A549 (cell line): ENCODE measurements at regions not wholly inside any gene's neighbourhood (a gene's known extent, or its start where the extent isn't known, plus 50 kb on each side); places are given as distances from the start of the nearest gene placed in this dataset.

Source experiments
- ATAC-seq, 2 experiments: fragments of 200-7000 bp in 1 of 2; fragments of >200 bp in 1 of 2; cut with Nextera tagmentation in 1 of 2; cut with Tn5 transposase in 1 of 2; 3 replicates each; pipeline versions ENCODE4 v1.8.0 to v1.9.1; 2018 to 2020; ENCODE audit warnings: mild to moderate bottlenecking in 1 of 2, moderate library complexity in 1 of 2
- CTCF ChIA-PET: fragments of 300-600 bp; sonication (Branson Sonifier 250); formaldehyde crosslinking; extraction: SDS; loops from one replicate; lab custom pipeline; 2021; ENCODE audit warnings: antibody characterized with exemption, inconsistent platforms; lab: Yijun Ruan, JAX
- POLR2A ChIA-PET: fragments of 350-600 bp; formaldehyde crosslinking; extraction: SDS; loops from one replicate; lab custom pipeline; 2021; ENCODE audit warnings: antibody characterized with exemption, inconsistent platforms; lab: Yijun Ruan, JAX
- DNase-seq, 2 experiments: peaks; one replicate each; pipeline versions ENCODE4 v3.0.0 to v3.0.0-alpha.2; 2011 to 2016; ENCODE audit warnings: low read depth in 1 of 2, low spot score in 1 of 2
- FAIRE-seq: peaks from 2 replicates; lab custom pipeline; 2011; peaks lifted over from hg19 to GRCh38; lab: Jason Lieb, UNC
- H3K27ac ChIP-seq, 2 experiments: fragments of >200 bp; sonication (Bioruptor Twin); formaldehyde crosslinking; 3 replicates each; pipeline ENCODE4 v1.5.1; 2016 to 2017
- H3K4me1 ChIP-seq: fragments of >200 bp; sonication (Bioruptor Twin); formaldehyde crosslinking; 3 replicates; pipeline ENCODE4 v1.6.1; 2016
- H3K4me2 ChIP-seq: fragments of >200 bp; sonication (Bioruptor Twin); formaldehyde crosslinking; 3 replicates; pipeline ENCODE4 v1.6.1; 2016
- H3K4me3 ChIP-seq: fragments of >200 bp; sonication (Bioruptor Twin); formaldehyde crosslinking; 3 replicates; pipeline ENCODE4 v1.5.1; 2016
- H3K9me3 ChIP-seq: fragments of >200 bp; sonication (Bioruptor Twin); formaldehyde crosslinking; 3 replicates; pipeline ENCODE4 v1.6.1; 2016
- BCL3 ChIP-seq: fragments of >200 bp; sonication (Bioruptor Twin); formaldehyde crosslinking; IDR thresholded peaks from 3 replicates; pipeline ENCODE4 v1.6.1; 2016
- CHD2 ChIP-seq: fragments of 150-350 bp; IDR thresholded peaks from 2 replicates; pipeline ENCODE4 v1.6.1; 2014; ENCODE audit warnings: low read length; ENCODE audit not compliant: partially characterized antibody
- CTCF ChIP-seq: fragments of >200 bp; sonication (Bioruptor Twin); formaldehyde crosslinking; IDR thresholded peaks from 3 replicates; pipeline ENCODE4 v1.5.1; 2016
- E2F6 ChIP-seq: IDR thresholded peaks from 2 replicates; pipeline ENCODE4 v1.6.1; 2012; ENCODE audit warnings: low read depth, borderline replicate concordance
- EHF ChIP-seq: fragments of 250-450 bp; sonication (Bioruptor Pico); IDR thresholded peaks from 2 replicates; pipeline ENCODE4 v1.5.0; 2020; ENCODE audit warnings: mild to moderate bottlenecking
- EHMT2 ChIP-seq: fragments of 200-600 bp; sonication (generic); IDR thresholded peaks from 2 replicates; pipeline ENCODE4 v1.6.1; 2016; ENCODE audit warnings: antibody characterized with exemption, low read depth, mild to moderate bottlenecking, moderate library complexity
- HES2 ChIP-seq: fragments of >200 bp; sonication (Bioruptor Twin); formaldehyde crosslinking; IDR thresholded peaks from 2 replicates; pipeline ENCODE4 v1.6.1; 2016
- HEYL ChIP-seq: fragments of 250-450 bp; sonication (Bioruptor Pico); IDR thresholded peaks from 2 replicates; pipeline ENCODE4 v1.8.0; 2021; ENCODE audit warnings: mild to moderate bottlenecking, moderate library complexity
- HMGXB4 ChIP-seq: fragments of 250-450 bp; sonication (Bioruptor Pico); IDR thresholded peaks from 2 replicates; pipeline ENCODE4 v1.5.0; 2021; ENCODE audit warnings: mild to moderate bottlenecking, moderate library complexity, borderline replicate concordance
- HOXA7 ChIP-seq: fragments of 250-450 bp; sonication (Bioruptor Pico); IDR thresholded peaks from 2 replicates; pipeline ENCODE4 v1.5.0; 2020; ENCODE audit warnings: mild to moderate bottlenecking, moderate library complexity
- HOXB13 ChIP-seq: fragments of 250-450 bp; sonication (Bioruptor Pico); IDR thresholded peaks from 2 replicates; pipeline ENCODE4 v1.5.0; 2020; ENCODE audit warnings: low read depth, mild to moderate bottlenecking, moderate library complexity
- HOXB5 ChIP-seq: fragments of 250-450 bp; sonication (Bioruptor Pico); IDR thresholded peaks from 2 replicates; pipeline ENCODE4 v1.5.0; 2020; ENCODE audit warnings: mild to moderate bottlenecking, moderate library complexity
- KDM5A ChIP-seq: fragments of 200-600 bp; sonication (generic); IDR thresholded peaks from 2 replicates; pipeline ENCODE4 v1.6.1; 2016; ENCODE audit warnings: antibody characterized with exemption, mild to moderate bottlenecking
- MAFK ChIP-seq: fragments of 450-650 bp; IDR thresholded peaks from 2 replicates; pipeline ENCODE4 v1.6.1; 2014; ENCODE audit not compliant: partially characterized antibody
- MAZ ChIP-seq: fragments of 150-350 bp; IDR thresholded peaks from 2 replicates; pipeline ENCODE4 v1.6.1; 2014; ENCODE audit warnings: antibody characterized with exemption, low read depth, low read length, borderline replicate concordance
- POLR2A ChIP-seq: IDR thresholded peaks from 2 replicates; pipeline ENCODE4 v1.6.1; 2012; ENCODE audit warnings: mild to moderate bottlenecking, low read length
- POLR2AphosphoS2 ChIP-seq: conservative IDR thresholded peaks from 2 replicates; pipeline ENCODE4 v1.6.1; 2012; ENCODE audit warnings: low read length, improper control_type of control experiment, inconsistent platforms
- REST ChIP-seq: fragments of 200-600 bp; sonication (generic); IDR thresholded peaks from 2 replicates; pipeline ENCODE4 v1.6.1; 2016; ENCODE audit warnings: antibody characterized with exemption, mild to moderate bottlenecking, moderate library complexity
- ZC3H11A ChIP-seq: fragments of 450-650 bp; IDR thresholded peaks from 2 replicates; pipeline ENCODE4 v1.6.1; 2014; ENCODE audit warnings: antibody characterized with exemption, mild to moderate bottlenecking

- TF ChIP-seq EHMT2, result no peak
Observed at GRCh38 chr6:141439513-141439912, 693.2 kb upstream of the GJE1 start (continued).

GRCh38 chr6:141437685-141438084, 695.0 kb upstream of the GJE1 start:
- no peak for FAIRE-seq
- DNase-seq, result no peak
- H3K4me2 ChIP-seq, result no peak overlapping the region
- H3K4me1 ChIP-seq, result no peaks in the 10 kb centered on the region
- no peaks in the 10 kb centered on the region for H3K9me3 ChIP-seq
- ChIA-PET CTCF (no interaction called here), POLR2A (no interaction called here)
- TF ChIP-seq CHD2, result no peak
- no peak for TF ChIP-seq MAFK
- no peak for TF ChIP-seq HES2
- TF ChIP-seq HOXB5 (CRISPR knock-in tag), result no peak
- TF ChIP-seq HOXB13, result no peak
- no peak for TF ChIP-seq KDM5A
- no peak for TF ChIP-seq MAZ
- no peak for TF ChIP-seq REST
- TF ChIP-seq CTCF, result no peak
- no peak for TF ChIP-seq E2F6
- TF ChIP-seq EHF (CRISPR knock-in tag), result no peak
- no peak for TF ChIP-seq HEYL (CRISPR knock-in tag)
- TF ChIP-seq HMGXB4 (CRISPR knock-in tag), result no peak
- no peak for TF ChIP-seq POLR2A
- no peak for TF ChIP-seq BCL3
- TF ChIP-seq POLR2AphosphoS2, result no peak
- no peak for TF ChIP-seq ZC3H11A
- TF ChIP-seq HOXA7 (CRISPR knock-in tag), result no peak
- no peak for ATAC-seq
- H3K4me3 ChIP-seq, result no peak overlapping the region
- no peak overlapping the region for H3K27ac ChIP-seq
